ENCODE measurements at regions not wholly inside any gene's neighbourhood (a gene's known extent, or its start where the extent isn't known, plus 50 kb on each side); places are given as distances from the start of the nearest gene placed in this dataset.

DNA sequence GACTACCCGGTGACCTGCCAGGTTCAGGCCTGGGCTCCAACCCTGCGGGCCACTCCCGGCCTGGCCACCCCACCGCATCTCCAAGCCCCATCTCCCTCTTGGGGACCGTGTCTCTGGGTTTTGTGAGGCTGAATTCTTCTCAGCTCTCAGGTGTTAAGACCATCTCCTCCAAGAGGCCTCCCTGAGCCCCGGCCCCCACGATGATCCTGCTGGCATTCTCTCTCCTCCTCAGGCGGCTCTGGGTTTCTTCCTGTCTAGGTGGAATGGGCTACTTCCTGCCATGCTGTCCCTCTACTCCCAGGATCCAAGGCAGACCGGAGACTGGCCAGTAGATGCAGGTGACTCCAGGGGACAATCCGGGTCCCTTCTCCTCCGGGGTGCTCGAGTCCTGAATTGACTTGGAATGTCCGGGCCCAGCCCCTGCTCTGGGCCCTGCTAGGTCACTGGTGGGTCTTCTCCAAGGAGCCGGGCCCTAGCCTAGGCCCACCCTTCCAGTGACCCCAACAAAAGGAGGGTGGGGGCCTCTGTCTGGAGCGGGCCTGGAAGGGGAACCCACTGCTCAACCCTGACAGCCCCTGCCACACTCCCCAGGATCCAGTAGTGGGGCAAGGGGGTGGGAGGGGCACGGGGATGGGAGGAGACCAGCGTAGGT is 219.8 kb downstream of the C9orf50 start:
- no peak for DNase-seq (ENCODE audit: low read depth in 2 of 2)

DNA sequence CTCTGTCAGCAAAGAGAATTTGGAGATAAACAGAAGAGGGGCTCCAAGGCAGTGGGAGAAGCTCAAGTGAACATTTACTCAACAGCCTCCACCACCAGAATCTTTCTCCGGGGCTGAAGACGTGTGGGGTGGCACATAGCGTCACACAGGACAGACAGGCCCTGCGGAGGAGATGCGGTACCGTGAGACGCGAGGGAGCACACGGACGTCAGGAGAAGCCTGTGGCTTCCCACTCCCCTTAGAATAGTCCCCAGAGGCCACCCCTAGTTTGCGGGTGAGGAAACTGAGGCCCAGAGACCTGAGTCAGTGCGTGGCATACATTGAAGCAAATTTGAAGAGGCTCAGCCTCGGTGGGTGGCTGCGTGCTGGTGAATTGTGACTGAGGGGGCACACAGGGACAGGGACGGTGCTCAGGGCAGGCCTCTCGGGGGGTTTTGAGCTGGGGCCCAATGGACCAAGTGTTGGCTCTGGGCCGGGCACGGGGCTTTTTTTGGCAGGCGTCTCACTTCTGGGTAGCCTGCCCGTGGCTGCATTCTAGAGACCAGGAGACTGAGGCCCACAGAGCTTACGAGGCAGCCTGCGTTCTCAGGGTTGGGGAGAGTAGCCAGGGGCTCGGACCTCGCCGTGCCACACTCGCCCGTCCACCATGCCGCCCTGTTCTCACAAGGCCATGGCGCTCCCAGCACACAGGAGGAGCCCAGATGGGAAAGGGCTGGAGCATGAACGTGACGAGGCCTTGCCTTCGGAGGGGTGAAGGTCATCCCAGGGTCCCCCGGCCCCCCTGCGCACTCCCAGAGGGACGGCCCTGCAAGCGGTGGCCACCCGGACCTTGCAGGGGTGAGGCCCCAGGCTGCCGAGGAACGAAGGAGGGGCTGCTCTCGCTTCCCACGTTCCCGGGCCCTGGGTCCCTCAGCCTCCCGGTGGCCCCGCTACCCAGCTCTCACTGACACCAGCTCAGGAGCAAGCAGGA is 220.6 kb downstream of the C9orf50 start:
- no peak for DNase-seq (ENCODE audit: low read depth in 2 of 2)

- DNase-seq (ENCODE audit: low read depth in 2 of 2) = no peak
Observed at GRCh38 chr9:129399634-129399990, 221.3 kb downstream of the C9orf50 start.

DNA sequence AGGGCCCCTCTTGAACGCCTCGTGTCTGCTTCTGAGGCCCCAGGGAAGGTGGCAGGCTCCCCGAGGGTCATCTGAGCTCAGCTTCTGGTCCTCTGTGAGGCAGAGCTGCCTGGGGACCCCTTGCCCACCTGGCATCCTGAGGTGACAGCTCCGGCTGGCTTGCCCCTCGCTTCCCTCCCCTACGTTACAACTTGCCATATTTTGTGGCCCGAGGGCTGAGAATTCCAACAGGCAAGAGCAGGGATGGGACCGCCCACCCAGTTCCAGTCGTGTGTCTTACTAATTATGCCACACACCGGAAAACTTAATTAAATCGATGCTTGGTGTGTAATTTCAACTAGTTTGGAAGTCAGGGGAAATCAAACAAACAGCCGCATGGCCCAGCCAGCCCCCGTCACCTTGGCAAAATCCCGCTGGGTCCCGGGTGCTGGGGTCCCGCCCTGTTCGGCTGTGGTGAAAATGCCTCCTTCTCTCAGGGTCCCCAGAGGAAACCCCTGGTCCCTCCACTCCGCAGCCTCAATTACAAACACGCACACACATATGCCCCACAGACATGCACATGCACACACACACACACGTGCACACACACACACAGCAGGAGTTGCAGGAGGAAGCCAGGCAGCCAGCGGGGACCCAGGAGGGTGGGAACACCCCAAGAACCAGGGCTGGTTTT is 221.0 kb upstream of the IER5L start:
- DNase-seq (ENCODE audit: low read depth in 2 of 2) = no peak

DNA sequence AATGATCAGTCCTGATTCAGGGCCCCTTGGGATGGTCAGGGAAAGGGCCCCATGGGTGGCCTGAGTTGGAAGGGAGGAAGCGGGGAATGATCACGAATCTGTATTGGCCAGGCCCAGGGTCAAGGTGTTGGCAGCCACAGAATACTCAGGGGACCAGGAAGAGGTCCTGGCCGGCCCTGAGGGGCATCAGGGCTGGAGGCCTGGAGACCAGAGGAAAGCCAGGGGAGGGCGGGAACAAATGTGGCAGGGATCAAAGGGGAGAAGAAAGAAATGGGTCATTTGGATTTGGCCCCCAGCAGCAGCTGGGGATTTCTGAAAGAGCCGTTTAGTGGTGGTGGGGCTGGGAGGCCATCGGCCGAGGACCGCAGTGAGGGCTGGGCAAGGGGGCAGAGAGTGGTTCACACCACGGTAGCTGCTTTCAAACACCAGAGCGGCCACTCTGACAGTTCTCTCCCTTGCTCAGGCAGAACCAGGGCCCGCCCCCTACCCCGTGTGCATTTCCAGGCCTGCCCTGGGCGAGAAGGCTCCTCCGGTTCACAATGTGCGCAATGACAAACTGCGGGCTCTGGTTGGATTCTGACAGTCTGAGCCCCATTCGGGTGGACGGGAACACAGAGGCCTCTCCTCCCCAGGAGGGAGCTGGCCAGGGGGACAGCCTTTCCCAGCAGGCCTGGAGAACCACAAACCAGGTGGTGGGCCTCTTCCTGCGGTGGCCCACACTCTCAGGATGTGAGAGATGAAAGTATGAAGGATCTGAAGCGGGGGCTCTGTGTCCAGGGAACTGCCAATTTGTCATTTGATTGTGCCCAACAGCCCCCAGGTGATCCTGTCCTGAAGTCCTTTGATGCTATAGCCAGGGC is 220.3 kb upstream of the IER5L start:
- DNase-seq (ENCODE audit: low read depth in 2 of 2) = no peak

- no peak for DNase-seq (ENCODE audit: low read depth in 2 of 2)
Observed at GRCh38 chr9:129397335-129397734, 219.3 kb upstream of the IER5L start.

- no peak for DNase-seq (ENCODE audit: low read depth in 2 of 2)
Observed at GRCh38 chr9:129396365-129396708, 218.3 kb upstream of the IER5L start.

DNA sequence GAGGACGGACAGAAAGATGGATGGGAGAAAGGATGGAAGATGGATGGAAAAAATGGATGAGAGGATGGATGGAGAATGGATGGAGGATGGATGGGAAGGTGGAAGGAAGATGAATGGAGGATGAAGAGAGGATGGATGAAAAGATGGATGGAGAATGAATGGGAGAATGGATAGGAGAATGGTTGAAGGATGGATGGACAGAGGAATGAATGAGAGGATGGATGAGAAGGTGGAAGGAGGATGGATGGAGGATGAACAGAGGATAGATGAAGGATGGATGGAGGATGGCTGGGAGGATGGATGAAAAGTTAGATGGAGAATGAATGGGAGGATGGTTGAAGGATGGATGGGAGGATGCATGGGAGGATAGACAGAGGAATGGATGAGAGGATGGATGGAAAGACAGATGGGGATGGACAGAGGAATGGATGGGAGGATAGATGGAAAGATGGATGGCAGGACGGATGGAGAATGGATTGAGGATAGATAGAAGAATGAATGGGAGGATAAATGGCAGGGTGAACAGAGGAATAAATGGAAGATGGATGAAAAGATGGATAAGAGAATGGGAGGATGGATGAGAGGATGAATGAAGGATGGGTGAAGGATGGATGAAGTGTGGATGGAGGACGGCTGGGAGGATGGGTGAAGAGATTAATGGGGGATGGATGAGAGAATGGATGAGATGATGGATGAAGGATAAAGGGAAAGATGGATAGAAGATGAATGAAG is 217.7 kb upstream of the IER5L start:
- no peak for DNase-seq (ENCODE audit: low read depth in 2 of 2)

DNA sequence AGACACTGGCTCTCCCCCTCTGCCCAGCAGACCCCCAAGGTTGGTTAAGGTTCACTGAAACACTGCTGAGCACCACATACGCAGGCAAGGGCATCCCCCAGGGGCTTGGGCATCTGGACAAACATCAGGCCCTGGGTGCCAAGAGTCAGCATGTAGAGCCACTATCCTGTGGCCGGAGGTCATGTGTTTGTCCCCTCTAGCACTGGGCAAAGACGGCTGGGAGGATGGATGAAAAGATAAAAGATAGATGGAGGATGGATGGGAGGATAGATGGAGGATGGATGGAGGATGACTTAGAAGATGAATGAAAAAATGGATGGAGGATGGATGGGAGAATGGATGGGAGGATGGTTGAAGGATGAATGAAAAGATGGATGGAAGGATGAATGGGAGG is 216.8 kb upstream of the IER5L start:
- no peak for DNase-seq (ENCODE audit: low read depth in 2 of 2)

- DNase-seq (ENCODE audit: low read depth in 2 of 2) = no peak
Observed at GRCh38 chr9:129394061-129394885, 216.2 kb upstream of the IER5L start.

- DNase-seq (ENCODE audit: low read depth in 2 of 2) = no peak
Observed at GRCh38 chr9:129393064-129393463, 215.0 kb upstream of the IER5L start.

- no peak for DNase-seq (ENCODE audit: low read depth in 2 of 2)
Observed at GRCh38 chr9:129392093-129392541, 214.1 kb upstream of the IER5L start.

- no peak for DNase-seq (ENCODE audit: low read depth in 2 of 2)
Observed at GRCh38 chr9:129391221-129391661, 213.2 kb upstream of the IER5L start.

DNA sequence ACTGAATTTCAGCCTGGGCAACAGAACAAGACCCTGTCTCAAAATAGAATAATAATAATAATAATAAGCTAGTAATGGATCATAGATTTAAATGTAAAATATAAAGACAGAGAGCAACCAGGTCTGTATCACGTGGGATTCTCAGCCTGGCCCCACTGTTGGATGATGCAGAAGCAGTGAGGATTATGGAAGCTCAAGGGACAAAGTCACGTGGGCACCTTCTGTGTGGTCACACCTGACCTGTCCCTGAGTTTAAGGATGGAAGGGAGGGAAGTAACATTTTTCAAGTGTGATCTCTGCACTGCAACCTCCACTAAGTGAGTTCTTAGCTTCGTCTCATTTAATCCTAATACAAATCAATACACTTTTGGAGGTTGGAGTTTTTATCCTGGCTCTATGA is 212.5 kb upstream of the IER5L start:
- DNase-seq (ENCODE audit: low read depth in 2 of 2) = no peak

GRCh38 chr9:129387822-129388221 is 209.8 kb upstream of the IER5L start:
- DNase-seq (ENCODE audit: low read depth in 2 of 2) = no peak

- no peak for DNase-seq (ENCODE audit: low read depth in 2 of 2)
Observed at GRCh38 chr9:129386812-129387177, 208.7 kb upstream of the IER5L start.

DNA sequence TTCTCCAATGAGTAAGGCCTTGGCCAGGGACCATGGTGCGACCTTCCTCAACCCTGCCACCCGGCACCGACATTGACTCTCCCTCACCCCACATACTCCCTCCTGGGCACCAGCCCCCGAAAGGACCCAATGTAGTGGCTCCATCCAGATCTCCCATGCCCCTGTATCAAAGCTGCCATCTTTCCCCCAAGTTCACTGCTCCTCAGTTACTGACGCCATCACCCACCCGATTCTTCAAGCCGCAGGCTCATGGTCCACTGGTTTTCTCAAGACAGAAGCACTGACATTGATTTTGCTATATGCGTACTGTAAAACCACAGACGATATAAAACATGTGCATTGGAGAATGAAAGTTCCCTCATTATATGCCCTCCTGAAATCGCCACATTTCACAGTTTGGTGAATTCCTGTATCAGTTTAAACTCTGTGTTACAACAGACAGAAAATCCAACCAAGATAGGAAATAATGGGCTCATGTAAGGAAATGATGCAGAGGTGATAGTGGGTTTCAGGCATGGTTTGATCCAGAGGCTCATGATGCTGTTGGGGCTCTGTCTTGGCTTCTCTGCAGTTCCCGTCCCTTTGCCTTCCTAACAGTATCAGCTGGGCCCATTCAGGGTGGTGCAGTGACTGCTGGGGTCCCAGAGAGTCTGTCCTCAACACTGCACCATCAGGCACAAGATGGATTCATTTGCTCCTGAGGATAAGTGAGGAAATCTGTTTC is 207.3 kb upstream of the IER5L start:
- DNase-seq (ENCODE audit: low read depth in 2 of 2) = no peak

DNA sequence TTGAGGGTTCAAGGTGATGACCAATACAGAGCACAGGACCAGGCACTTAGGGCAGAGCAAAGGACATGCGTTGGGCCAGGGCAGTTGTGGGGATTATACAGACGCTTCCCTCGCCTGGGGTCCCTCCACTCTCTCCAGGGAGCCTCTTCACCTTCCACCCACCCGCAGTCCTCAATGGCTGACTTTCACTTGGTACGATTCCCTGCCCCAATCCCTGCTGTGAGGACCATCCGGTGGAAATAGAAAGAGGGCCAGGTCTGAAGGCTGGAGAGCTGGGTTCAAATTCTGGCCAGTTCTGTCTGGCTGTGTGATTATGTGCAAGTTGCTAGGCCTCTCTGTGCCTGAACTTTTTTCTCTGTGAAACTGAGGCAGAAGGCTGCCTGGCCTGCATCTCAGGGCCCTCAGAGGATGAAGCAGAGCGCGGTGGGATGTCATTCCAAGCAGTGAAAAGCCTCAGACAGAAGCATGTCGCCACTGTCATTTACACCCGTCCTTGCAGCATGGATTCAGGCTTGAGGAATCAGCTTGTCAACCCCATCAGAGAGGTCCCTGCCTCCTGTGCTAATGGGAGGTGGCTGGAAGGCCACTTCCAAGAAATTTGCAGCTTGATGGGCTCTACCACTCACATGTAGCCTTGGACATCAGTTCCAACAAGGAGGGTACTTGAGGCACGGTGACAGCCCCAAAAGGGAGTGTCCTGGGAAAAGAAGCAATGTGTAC is 206.6 kb upstream of the IER5L start:
- DNase-seq (ENCODE audit: low read depth in 2 of 2) = no peak

All from stimulated activated CD4-positive, alpha-beta T cell treated with anti-CD3 and anti-CD28 coated beads, Interleukin-15, amount 100 ng/mL, for 48 hours (primary cell).